OCI-LY1 (cell line): ENCODE measurements at regions not wholly inside any gene's neighbourhood (a gene's known extent, or its start where the extent isn't known, plus 50 kb on each side); places are given as distances from the start of the nearest gene placed in this dataset.

Experiments
- H2AFZ ChIP-seq: fragments of 200-600 bp; sonication (generic), shearing (Covaris generic); 2 replicates; pipeline ENCODE4 v1.6.0; 2014; ENCODE audit warnings: antibody characterized with exemption, mild to moderate bottlenecking, low read length
- H3F3A ChIP-seq: fragments of 200-600 bp; sonication (generic), shearing (Covaris generic); 2 replicates; pipeline ENCODE4 v1.6.0; 2014; ENCODE audit warnings: mild to moderate bottlenecking, antibody characterized with exemption, low read length, moderate library complexity; ENCODE audit not compliant: insufficient read depth
- H3K27ac ChIP-seq: fragments of 200-600 bp; sonication (generic); 2 replicates; pipeline ENCODE4 v1.5.1; 2014; ENCODE audit warnings: low read length, mixed run types, mild to moderate bottlenecking, low read depth; ENCODE audit not compliant: poor library complexity, severe bottlenecking
- H3K27me3 ChIP-seq: fragments of 200-600 bp; sonication (generic); 2 replicates; pipeline ENCODE4 v1.6.0; 2014; ENCODE audit warnings: antibody characterized with exemption, mild to moderate bottlenecking, low read length, moderate library complexity; ENCODE audit not compliant: insufficient read depth
- H3K36me3 ChIP-seq: fragments of 200-600 bp; sonication (generic); 2 replicates; pipeline ENCODE4 v1.6.1; 2014; ENCODE audit warnings: mild to moderate bottlenecking, antibody characterized with exemption, low read length, moderate library complexity, mixed read lengths; ENCODE audit not compliant: insufficient read depth
- H3K4me1 ChIP-seq: fragments of 200-600 bp; sonication (generic); 2 replicates; pipeline ENCODE4 v1.5.1; 2014; ENCODE audit warnings: mild to moderate bottlenecking, low read length, moderate library complexity; ENCODE audit not compliant: insufficient read depth, severe bottlenecking
- H3K4me2 ChIP-seq: fragments of 200-600 bp; sonication (generic), shearing (Covaris generic); 2 replicates; pipeline ENCODE4 v1.6.1; 2014; ENCODE audit warnings: low read length
- H3K4me3 ChIP-seq: fragments of 200-600 bp; sonication (generic); 2 replicates; pipeline ENCODE4 v1.5.1; 2014; ENCODE audit warnings: low read length, low read depth, mild to moderate bottlenecking, mixed read lengths; ENCODE audit not compliant: poor library complexity, severe bottlenecking
- H3K79me2 ChIP-seq: fragments of 200-600 bp; shearing (Covaris generic); 2 replicates; pipeline ENCODE4 v1.6.1; 2016; ENCODE audit warnings: mixed run types, low read length, mixed read lengths; ENCODE audit not compliant: insufficient read depth
- H3K9ac ChIP-seq: fragments of 200-600 bp; sonication (generic), shearing (Covaris generic); 2 replicates; pipeline ENCODE4 v1.6.1; 2014; ENCODE audit warnings: mild to moderate bottlenecking, low read length, mixed read lengths
- H3K9me2 ChIP-seq: fragments of 200-600 bp; sonication (generic), shearing (Covaris generic); 2 replicates; pipeline ENCODE4 v1.6.1; 2014; ENCODE audit warnings: low read depth, mild to moderate bottlenecking, low read length, mixed read lengths
- H3K9me3 ChIP-seq: fragments of 200-600 bp; shearing (Covaris generic); 2 replicates; pipeline ENCODE4 v1.6.1; 2014; ENCODE audit warnings: low read length, mixed read lengths
- H4K20me1 ChIP-seq: fragments of 200-600 bp; sonication (generic), shearing (Covaris generic); 2 replicates; pipeline ENCODE4 v1.6.0; 2016; ENCODE audit warnings: mild to moderate bottlenecking, low read length; ENCODE audit not compliant: insufficient read depth
- EZH2 ChIP-seq: fragments of 200-600 bp; sonication (generic), shearing (Covaris generic); IDR thresholded peaks from 2 replicates; pipeline ENCODE4 v1.8.0; 2017; ENCODE audit warnings: borderline replicate concordance, mixed run types, mild to moderate bottlenecking, antibody characterized with exemption, low read length, moderate library complexity, mixed read lengths
- TF ChIP-seq, protein P1 (sequence below): fragments of 200-600 bp; sonication (generic), shearing (Covaris generic); IDR thresholded peaks from 2 replicates; pipeline ENCODE4 v1.5.1; 2017; ENCODE audit warnings: mild to moderate bottlenecking, antibody characterized with exemption, low read length, moderate library complexity, mixed read lengths

DNA sequence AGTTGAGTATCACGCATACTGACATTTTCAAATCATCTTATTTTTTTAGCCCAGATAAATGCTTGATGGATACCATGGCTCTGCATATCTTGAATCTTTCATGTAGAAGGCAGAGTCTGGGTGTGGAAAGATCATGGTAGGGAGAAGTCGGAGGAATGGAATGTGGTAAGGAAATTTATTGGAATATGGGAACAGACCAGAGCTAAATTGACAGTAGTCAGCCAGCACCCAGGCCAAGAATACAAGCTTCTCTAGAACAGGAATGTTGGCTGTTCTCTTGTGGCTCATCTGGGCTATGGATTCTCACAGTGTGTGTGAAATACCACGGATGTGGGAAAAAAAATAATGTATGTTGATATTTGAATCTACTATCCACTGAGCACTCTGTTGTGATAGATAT is 305.7 kb upstream of the COL8A1 start:
- H3K79me2 ChIP-seq, result no peaks in the 10 kb centered on the region
- H3K36me3 ChIP-seq, result no peaks in the 10 kb centered on the region
- no peaks in the 10 kb centered on the region for H3K9me2 ChIP-seq
- TF ChIP-seq, protein P1, sequence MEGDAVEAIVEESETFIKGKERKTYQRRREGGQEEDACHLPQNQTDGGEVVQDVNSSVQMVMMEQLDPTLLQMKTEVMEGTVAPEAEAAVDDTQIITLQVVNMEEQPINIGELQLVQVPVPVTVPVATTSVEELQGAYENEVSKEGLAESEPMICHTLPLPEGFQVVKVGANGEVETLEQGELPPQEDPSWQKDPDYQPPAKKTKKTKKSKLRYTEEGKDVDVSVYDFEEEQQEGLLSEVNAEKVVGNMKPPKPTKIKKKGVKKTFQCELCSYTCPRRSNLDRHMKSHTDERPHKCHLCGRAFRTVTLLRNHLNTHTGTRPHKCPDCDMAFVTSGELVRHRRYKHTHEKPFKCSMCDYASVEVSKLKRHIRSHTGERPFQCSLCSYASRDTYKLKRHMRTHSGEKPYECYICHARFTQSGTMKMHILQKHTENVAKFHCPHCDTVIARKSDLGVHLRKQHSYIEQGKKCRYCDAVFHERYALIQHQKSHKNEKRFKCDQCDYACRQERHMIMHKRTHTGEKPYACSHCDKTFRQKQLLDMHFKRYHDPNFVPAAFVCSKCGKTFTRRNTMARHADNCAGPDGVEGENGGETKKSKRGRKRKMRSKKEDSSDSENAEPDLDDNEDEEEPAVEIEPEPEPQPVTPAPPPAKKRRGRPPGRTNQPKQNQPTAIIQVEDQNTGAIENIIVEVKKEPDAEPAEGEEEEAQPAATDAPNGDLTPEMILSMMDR, result no peak
- no peak for TF ChIP-seq EZH2
- no peak overlapping the region for H2AFZ ChIP-seq
- H3K4me1 ChIP-seq, result no peaks in the 10 kb centered on the region
- H3K9ac ChIP-seq, result no peak overlapping the region
- H3F3A ChIP-seq, result no peaks in the 10 kb centered on the region
- H3K9me3 ChIP-seq, result no peaks in the 10 kb centered on the region
- no peaks in the 10 kb centered on the region for H4K20me1 ChIP-seq
- H3K4me2 ChIP-seq, result no peak overlapping the region
- H3K27me3 ChIP-seq, result no peaks in the 10 kb centered on the region
- no peak overlapping the region for H3K27ac ChIP-seq
- H3K4me3 ChIP-seq, result no peak overlapping the region

DNA sequence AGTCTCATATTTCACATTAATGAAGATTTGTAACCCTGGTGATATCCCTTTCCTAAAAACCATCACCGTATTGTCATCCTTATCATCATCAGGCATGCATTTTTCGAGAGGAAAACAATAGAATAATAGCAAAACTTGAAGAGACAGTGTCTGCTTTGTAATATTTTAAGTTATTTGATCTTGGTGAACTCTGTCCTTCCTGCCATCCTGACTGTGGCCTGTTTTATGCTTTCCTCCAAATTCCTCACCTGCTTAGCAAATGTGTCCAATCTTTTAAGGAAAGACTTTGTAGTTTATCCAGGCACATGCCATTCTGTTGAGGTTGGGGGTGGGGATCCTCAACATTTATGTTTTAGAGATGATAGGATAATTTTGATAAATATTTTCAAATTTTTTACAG is 306.1 kb upstream of the COL8A1 start:
- no peaks in the 10 kb centered on the region for H3K36me3 ChIP-seq
- H4K20me1 ChIP-seq, result no peaks in the 10 kb centered on the region
- no peak overlapping the region for H3K27ac ChIP-seq
- no peak for TF ChIP-seq EZH2
- TF ChIP-seq, protein P1, result no peak
- no peaks in the 10 kb centered on the region for H3K9me2 ChIP-seq
- no peak overlapping the region for H2AFZ ChIP-seq
- H3K9ac ChIP-seq, result no peak overlapping the region
- H3K4me1 ChIP-seq, result no peaks in the 10 kb centered on the region
- H3K27me3 ChIP-seq, result no peaks in the 10 kb centered on the region
- no peak overlapping the region for H3K4me3 ChIP-seq
- no peaks in the 10 kb centered on the region for H3K9me3 ChIP-seq
- no peaks in the 10 kb centered on the region for H3K79me2 ChIP-seq
- no peak overlapping the region for H3K4me2 ChIP-seq
- H3F3A ChIP-seq, result no peaks in the 10 kb centered on the region

DNA sequence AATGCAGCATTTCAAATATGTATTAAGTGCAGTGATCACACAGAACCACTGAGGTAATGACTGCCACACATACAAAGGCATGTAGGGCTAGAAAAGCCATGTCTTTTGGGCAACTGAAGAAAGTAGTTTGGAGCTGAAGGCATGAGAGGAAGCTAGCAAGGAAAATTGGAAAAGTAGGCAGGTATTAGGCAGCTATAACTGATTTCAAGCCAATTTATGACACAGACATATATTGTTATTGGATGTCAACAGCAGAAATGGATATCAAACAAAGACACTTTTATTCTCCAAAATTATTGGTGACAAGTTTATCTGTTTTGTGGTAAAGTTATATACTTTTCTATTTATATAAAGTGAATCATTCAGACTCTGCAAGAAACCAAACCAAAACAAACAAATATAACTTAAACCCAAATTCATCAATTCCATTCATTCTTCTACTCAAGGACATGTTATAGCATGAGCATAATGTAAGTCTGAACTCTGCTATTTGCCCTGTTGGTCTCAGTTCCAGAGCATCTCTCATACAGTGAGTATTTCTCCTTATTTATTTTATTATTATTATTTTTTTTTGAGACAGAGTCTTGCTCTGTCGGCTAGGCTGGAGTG is 307.4 kb upstream of the COL8A1 start:
- H3K4me2 ChIP-seq, result no peak overlapping the region
- no peaks in the 10 kb centered on the region for H3K4me1 ChIP-seq
- H3K9me2 ChIP-seq, result no peaks in the 10 kb centered on the region
- H3K27me3 ChIP-seq, result no peaks in the 10 kb centered on the region
- H3K27ac ChIP-seq, result no peak overlapping the region
- TF ChIP-seq, protein P1, result no peak
- no peak for TF ChIP-seq EZH2
- H3K4me3 ChIP-seq, result no peak overlapping the region
- H3K9ac ChIP-seq, result no peak overlapping the region
- no peaks in the 10 kb centered on the region for H3F3A ChIP-seq
- no peaks in the 10 kb centered on the region for H3K9me3 ChIP-seq
- no peaks in the 10 kb centered on the region for H4K20me1 ChIP-seq
- H3K36me3 ChIP-seq, result no peaks in the 10 kb centered on the region
- no peaks in the 10 kb centered on the region for H3K79me2 ChIP-seq
- no peak overlapping the region for H2AFZ ChIP-seq
